HCT116 (cell line): ENCODE measurements at regions not wholly inside any gene's neighbourhood (a gene's known extent, or its start where the extent isn't known, plus 50 kb on each side); places are given as distances from the start of the nearest gene placed in this dataset.

Experiments
- ATAC-seq: fragments of 200-7000 bp; cut with Tn5 transposase; 2 replicates; pipeline ENCODE4 v1.9.1; 2020; ENCODE audit warnings: mild to moderate bottlenecking, moderate library complexity
- BruUV-seq: library from RNA; stranded (reverse); fragments of 400-500 nt; replicated peaks from 2 replicates; lab custom pipeline; 2021; lab: Mats Ljungman, UMichigan
- CTCF ChIA-PET: fragments of 300-600 bp; sonication (Branson Sonifier 250); formaldehyde crosslinking; loops from one replicate; lab custom pipeline; 2021; ENCODE audit warnings: antibody characterized with exemption; lab: Charles Lee
- POLR2A ChIA-PET: fragments of 300-600, 350-600 bp; sonication (Branson Sonifier 250); formaldehyde crosslinking; loops from one replicate; lab custom pipeline; 2021; ENCODE audit warnings: antibody characterized with exemption; lab: Charles Lee
- RAD21 ChIA-PET, 2 experiments: fragments of 300-600 bp; sonication (Branson Sonifier 250); formaldehyde crosslinking; loops; one replicate each; lab custom pipeline; 2023; ENCODE audit warnings: low total read pairs in 2 of 2; ENCODE audit not compliant: uncharacterized antibody in 2 of 2, unreplicated experiment in 2 of 2, low non-redundant PET in 1 of 2; lab: Charles Lee
- DNase-seq: peaks from one replicate; pipeline ENCODE4 v3.0.0-alpha.2; 2010; ENCODE audit warnings: low read depth, low spot score
- H2AFZ ChIP-seq: fragments of 200-600 bp; shearing (Covaris generic), sonication (generic); 2 replicates; pipeline ENCODE4 v1.6.1; 2017; ENCODE audit warnings: low read depth, mixed run types, mixed read lengths, antibody characterized with exemption, low read length; ENCODE audit not compliant: poor library complexity, severe bottlenecking
- H3K27ac ChIP-seq: 2 replicates; pipeline ENCODE4 v1.5.1; 2012; ENCODE audit warnings: low read depth, low read length
- H3K27me3 ChIP-seq: fragments of 200-600 bp; sonication (generic); 2 replicates; pipeline ENCODE4 v1.6.1; 2016; ENCODE audit warnings: mixed run types, low read length, mixed read lengths; ENCODE audit not compliant: insufficient read depth
- H3K36me3 ChIP-seq, 2 experiments: fragments of 200-500 bp in 1 of 2; fragments of 200-600 bp in 1 of 2; sonication (Bioruptor generic) in 1 of 2; sonication (generic) in 1 of 2; 2 replicates each; pipeline versions ENCODE4 v1.5.1 to v1.6.1; 2014 to 2016; ENCODE audit warnings: low read length in 2 of 2, inconsistent platforms in 1 of 2, mixed read lengths in 1 of 2, mixed run types in 1 of 2; ENCODE audit not compliant: insufficient read depth in 2 of 2, control insufficient read depth in 1 of 2
- H3K4me1 ChIP-seq, 2 experiments: fragments of 200-600 bp in 1 of 2; sonication (generic) in 1 of 2; 2 replicates each; pipeline versions ENCODE4 v1.5.1 to v1.6.1; 2012 to 2017; ENCODE audit warnings: low read length in 2 of 2, inconsistent platforms in 1 of 2, mild to moderate bottlenecking in 1 of 2, mixed read lengths in 1 of 2, mixed run types in 1 of 2, moderate library complexity in 1 of 2; ENCODE audit not compliant: insufficient read depth in 2 of 2, control insufficient read depth in 1 of 2
- H3K4me2 ChIP-seq: fragments of 200-600 bp; sonication (generic); 2 replicates; pipeline ENCODE4 v1.6.1; 2017; ENCODE audit warnings: mixed run types, low read length, mixed read lengths
- H3K4me3 ChIP-seq, 2 experiments: fragments of 200-600 bp in 1 of 2; sonication (generic) in 1 of 2; replicated peaks in 1 of 2; 2 replicates each; pipeline ENCODE4 v1.5.1; 2011 to 2016; ENCODE audit warnings: low read length in 2 of 2, control low read depth in 1 of 2, low read depth in 1 of 2, mild to moderate bottlenecking in 1 of 2, mixed read lengths in 1 of 2, mixed run types in 1 of 2
- H3K79me2 ChIP-seq: fragments of 200-600 bp; sonication (generic); 2 replicates; pipeline ENCODE4 v1.6.1; 2017; ENCODE audit warnings: mild to moderate bottlenecking, mixed run types, low read length, moderate library complexity, mixed read lengths; ENCODE audit not compliant: insufficient read depth
- H3K9ac ChIP-seq: fragments of 200-600 bp; sonication (generic); 2 replicates; pipeline ENCODE4 v1.6.1; 2016; ENCODE audit warnings: low read length, mixed read lengths
- H3K9me2 ChIP-seq: fragments of 200-600 bp; sonication (generic), shearing (Covaris generic); 2 replicates; pipeline ENCODE4 v1.6.1; 2017; ENCODE audit warnings: mixed run types, mild to moderate bottlenecking, moderate library complexity; ENCODE audit not compliant: insufficient read depth
- H3K9me3 ChIP-seq, 2 experiments: fragments of 200-500 bp in 1 of 2; fragments of 200-600 bp in 1 of 2; sonication (Bioruptor generic) in 1 of 2; sonication (generic) in 1 of 2; 2 replicates each; pipeline ENCODE4 v1.6.1; 2014 to 2017; ENCODE audit warnings: low read length in 2 of 2, mixed read lengths in 2 of 2, inconsistent platforms in 1 of 2, low read depth in 1 of 2, mild to moderate bottlenecking in 1 of 2, mixed run types in 1 of 2, moderate library complexity in 1 of 2; ENCODE audit not compliant: control insufficient read depth in 1 of 2, insufficient read depth in 1 of 2
- H4K20me1 ChIP-seq: fragments of 200-600 bp; sonication (generic), shearing (Covaris generic); 2 replicates; pipeline ENCODE4 v1.6.1; 2017; ENCODE audit warnings: mixed run types, mild to moderate bottlenecking, moderate library complexity; ENCODE audit not compliant: insufficient read depth
- CBX3 ChIP-seq: IDR thresholded peaks from 2 replicates; pipeline ENCODE4 v1.6.1; 2012; ENCODE audit warnings: low read depth
- CEBPB ChIP-seq: IDR thresholded peaks from 2 replicates; pipeline ENCODE4 v1.6.1; 2012; ENCODE audit warnings: low read depth
- EZH2phosphoT487 ChIP-seq: fragments of 200-600 bp; IDR thresholded peaks from 2 replicates; pipeline ENCODE4 v1.6.1; 2018; ENCODE audit warnings: antibody characterized with exemption, borderline replicate concordance
- SP1 ChIP-seq: IDR thresholded peaks from 2 replicates; pipeline ENCODE4 v1.6.1; 2012; ENCODE audit warnings: low read depth
- TCF7L2 ChIP-seq: IDR thresholded peaks from 2 replicates; pipeline ENCODE4 v1.7.0; 2011; ENCODE audit warnings: borderline replicate concordance, inconsistent platforms; ENCODE audit not compliant: insufficient read depth, insufficient read length; ENCODE audit errors: extremely low read depth
- intact Hi-C: fragments of 100-400 bp; cut with micrococcal nuclease; formaldehyde crosslinking; loops from 2 replicates; pipeline ENCODE4 v1.10.0; 2022
- TF ChIP-seq, protein P1 (sequence below): IDR thresholded peaks from 2 replicates; pipeline ENCODE4 v1.6.1; 2012
- TF ChIP-seq, protein P2 (sequence below): IDR thresholded peaks from 2 replicates; pipeline ENCODE4 v1.6.1; 2011; ENCODE audit warnings: mild to moderate bottlenecking, low read length, moderate library complexity; ENCODE audit not compliant: insufficient replicate concordance; ENCODE audit errors: extremely low read depth

DNA sequence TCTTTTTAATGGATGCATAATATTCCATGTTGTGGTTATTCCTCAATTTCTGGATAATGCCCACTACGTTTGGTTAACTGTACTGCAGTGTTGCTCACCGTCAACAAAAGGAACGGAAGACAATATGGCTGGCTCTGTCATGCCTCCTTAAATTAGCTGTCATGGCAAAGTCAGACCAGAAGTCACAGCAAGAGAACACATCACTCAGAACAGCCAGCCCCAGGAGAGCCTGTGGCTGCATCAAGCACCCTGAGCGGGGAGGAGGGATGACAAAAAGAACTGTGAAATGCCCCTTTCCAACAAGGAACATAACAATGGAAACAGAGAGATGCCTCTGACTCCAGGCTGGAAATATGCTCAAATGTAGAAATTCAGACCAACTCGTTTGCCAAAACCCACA, 366.0 kb upstream of the ZNF507 start:
- no peaks in the 10 kb centered on the region for H4K20me1 ChIP-seq
- no peak overlapping the region for H3K4me2 ChIP-seq
- ATAC-seq: no peak
- no peaks in the 10 kb centered on the region for H3K4me1 ChIP-seq
- H3K9me2 ChIP-seq: no peaks in the 10 kb centered on the region
- RAD21 ChIA-PET: no interaction called here
- H3K4me3 ChIP-seq: no peak overlapping the region
- H3K9ac ChIP-seq: no peak overlapping the region
- no peak for TF ChIP-seq EZH2phosphoT487
- H3K36me3 ChIP-seq: no peaks in the 10 kb centered on the region
- CTCF ChIA-PET: no interaction called here
- POLR2A ChIA-PET: no interaction called here
- intact Hi-C loops: no loop called here
- H3K9me3 ChIP-seq: peaks cover 3 to 40% of the 10 kb centered on the region in 2 experiments; a peak in 2 of 4 replicates
- no TSS peak for BruUV-seq
- DNase-seq: no peak
- H3K27ac ChIP-seq: no peak overlapping the region
- H3K27me3 ChIP-seq: no peaks in the 10 kb centered on the region
- no peaks in the 10 kb centered on the region for H3K79me2 ChIP-seq
- H2AFZ ChIP-seq: no peak overlapping the region

DNA sequence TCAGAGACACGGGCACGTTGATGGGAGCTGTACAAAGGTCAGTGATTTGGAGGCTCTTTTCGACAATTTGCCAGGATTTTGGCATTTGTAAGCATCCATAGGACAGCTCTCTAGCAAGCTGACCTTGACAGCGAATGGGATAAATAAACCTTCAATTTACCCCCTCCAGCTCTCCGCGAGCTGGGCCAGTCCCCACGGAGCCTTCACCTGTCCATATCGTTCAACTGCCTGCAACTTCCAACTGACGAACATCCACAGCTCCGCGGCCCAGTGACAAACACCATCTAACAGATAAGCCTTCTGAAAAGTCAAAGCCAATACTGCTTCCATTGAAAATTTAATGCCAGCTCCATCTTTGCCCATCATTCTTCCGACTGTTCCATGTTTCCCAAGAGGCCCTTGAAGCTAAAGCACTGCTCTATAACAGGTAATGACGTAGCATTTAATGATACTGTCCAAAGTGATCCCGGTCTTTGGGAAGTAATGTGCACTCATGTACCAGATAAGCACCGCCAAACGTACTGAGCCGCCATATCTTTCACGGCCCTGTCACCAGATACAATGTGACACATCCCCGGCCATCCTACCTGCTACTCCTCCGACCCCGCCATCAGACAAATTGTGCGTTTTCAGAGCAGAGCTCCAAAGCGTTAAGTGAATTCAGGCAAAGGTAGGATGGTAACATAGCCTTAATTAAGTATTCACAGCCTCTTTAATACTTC, 365.3 kb upstream of the ZNF507 start:
- Histone ChIP-seq H2AFZ (no peak overlapping the region), H3K4me3 (no peak overlapping the region), H3K27me3 (no peaks in the 10 kb centered on the region), H3K27ac (no peak overlapping the region), H3K9ac (no peak overlapping the region), H3K9me2 (no peaks in the 10 kb centered on the region), H3K4me1 (no peaks in the 10 kb centered on the region), H3K79me2 (no peaks in the 10 kb centered on the region), H4K20me1 (no peaks in the 10 kb centered on the region), H3K4me2 (no peak overlapping the region), H3K36me3 (no peaks in the 10 kb centered on the region), H3K9me3 (peaks cover 3 to 37% of the 10 kb centered on the region in 2 experiments; a peak in 2 of 4 replicates)
- intact Hi-C loops: no loop called here
- POLR2A ChIA-PET: no interaction called here
- RAD21 ChIA-PET: no interaction called here
- TF ChIP-seq CBX3 (no peak), TCF7L2 (no peak), SP1 (no peak), CEBPB (no peak)
- TF ChIP-seq, protein P1, sequence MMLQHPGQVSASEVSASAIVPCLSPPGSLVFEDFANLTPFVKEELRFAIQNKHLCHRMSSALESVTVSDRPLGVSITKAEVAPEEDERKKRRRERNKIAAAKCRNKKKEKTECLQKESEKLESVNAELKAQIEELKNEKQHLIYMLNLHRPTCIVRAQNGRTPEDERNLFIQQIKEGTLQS: no peak
- TF ChIP-seq, protein P2, sequence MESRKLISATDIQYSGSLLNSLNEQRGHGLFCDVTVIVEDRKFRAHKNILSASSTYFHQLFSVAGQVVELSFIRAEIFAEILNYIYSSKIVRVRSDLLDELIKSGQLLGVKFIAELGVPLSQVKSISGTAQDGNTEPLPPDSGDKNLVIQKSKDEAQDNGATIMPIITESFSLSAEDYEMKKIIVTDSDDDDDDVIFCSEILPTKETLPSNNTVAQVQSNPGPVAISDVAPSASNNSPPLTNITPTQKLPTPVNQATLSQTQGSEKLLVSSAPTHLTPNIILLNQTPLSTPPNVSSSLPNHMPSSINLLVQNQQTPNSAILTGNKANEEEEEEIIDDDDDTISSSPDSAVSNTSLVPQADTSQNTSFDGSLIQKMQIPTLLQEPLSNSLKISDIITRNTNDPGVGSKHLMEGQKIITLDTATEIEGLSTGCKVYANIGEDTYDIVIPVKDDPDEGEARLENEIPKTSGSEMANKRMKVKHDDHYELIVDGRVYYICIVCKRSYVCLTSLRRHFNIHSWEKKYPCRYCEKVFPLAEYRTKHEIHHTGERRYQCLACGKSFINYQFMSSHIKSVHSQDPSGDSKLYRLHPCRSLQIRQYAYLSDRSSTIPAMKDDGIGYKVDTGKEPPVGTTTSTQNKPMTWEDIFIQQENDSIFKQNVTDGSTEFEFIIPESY: no peak
- no peak for DNase-seq
- no peak for ATAC-seq
- BruUV-seq: no TSS peak
- CTCF ChIA-PET: no interaction called here
